OCI-LY7 (cell line): ENCODE measurements at regions not wholly inside any gene's neighbourhood (a gene's known extent, or its start where the extent isn't known, plus 50 kb on each side); places are given as distances from the start of the nearest gene placed in this dataset.

ENCODE experiments used
- BruUV-seq: library from RNA; stranded (reverse); fragments of 400-500 nt; replicated peaks from 2 replicates; lab custom pipeline; 2021; lab: Mats Ljungman, UMichigan
- CTCF ChIA-PET: fragments of 300-600 bp; sonication (Branson Sonifier 250); formaldehyde crosslinking; loops from one replicate; lab custom pipeline; 2022; ENCODE audit warnings: antibody characterized with exemption; ENCODE audit not compliant: unreplicated experiment; lab: Charles Lee
- POLR2A ChIA-PET: fragments of 300-600 bp; sonication (Branson Sonifier 250); formaldehyde crosslinking; loops from one replicate; lab custom pipeline; 2022; ENCODE audit warnings: antibody characterized with exemption; lab: Charles Lee
- DNase-seq: peaks from one replicate; pipeline ENCODE4 v3.0.0-alpha.2; 2015; ENCODE audit warnings: low spot score
- H2AFZ ChIP-seq: fragments of 200-600 bp; sonication (generic), shearing (Covaris generic); 2 replicates; pipeline ENCODE4 v1.6.1; 2014; ENCODE audit warnings: mild to moderate bottlenecking, antibody characterized with exemption, low read length, moderate library complexity
- H3K27ac ChIP-seq: fragments of 200-600 bp; sonication (generic); 2 replicates; pipeline ENCODE4 v1.5.1; 2014; ENCODE audit warnings: mixed run types, low read depth, mild to moderate bottlenecking, moderate library complexity, low read length, inconsistent platforms; ENCODE audit not compliant: poor library complexity, severe bottlenecking
- H3K36me3 ChIP-seq: fragments of 200-600 bp; sonication (generic); 2 replicates; pipeline ENCODE4 v1.6.1; 2014; ENCODE audit warnings: mild to moderate bottlenecking, antibody characterized with exemption, low read length, moderate library complexity, mixed read lengths; ENCODE audit not compliant: insufficient read depth
- H3K4me1 ChIP-seq: fragments of 200-600 bp; sonication (generic); 2 replicates; pipeline ENCODE4 v1.5.1; 2014; ENCODE audit warnings: mild to moderate bottlenecking, low read length; ENCODE audit not compliant: insufficient read depth, poor library complexity, severe bottlenecking
- H3K4me2 ChIP-seq: fragments of 200-600 bp; sonication (generic); 2 replicates; pipeline ENCODE4 v1.6.1; 2014; ENCODE audit warnings: mild to moderate bottlenecking, low read length
- H3K4me3 ChIP-seq: fragments of 200-600 bp; sonication (generic); 2 replicates; pipeline ENCODE4 v1.5.1; 2014; ENCODE audit warnings: mild to moderate bottlenecking, low read depth, low read length; ENCODE audit not compliant: poor library complexity, severe bottlenecking
- H3K79me2 ChIP-seq: fragments of 200-600 bp; sonication (generic); 2 replicates; pipeline ENCODE4 v1.6.1; 2016; ENCODE audit warnings: low read depth, mild to moderate bottlenecking, low read length, moderate library complexity, mixed read lengths; ENCODE audit not compliant: insufficient read depth
- H3K9me2 ChIP-seq: fragments of 200-600 bp; sonication (generic); 2 replicates; pipeline ENCODE4 v1.6.1; 2016; ENCODE audit warnings: mild to moderate bottlenecking, low read length, mixed read lengths; ENCODE audit not compliant: insufficient read depth
- H3K9me3 ChIP-seq: fragments of 200-600 bp; sonication (generic); 2 replicates; pipeline ENCODE4 v1.6.1; 2014; ENCODE audit warnings: mild to moderate bottlenecking, mixed run types, low read length, mixed read lengths
- H4K20me1 ChIP-seq: fragments of 200-600 bp; sonication (generic); 2 replicates; pipeline ENCODE4 v1.6.1; 2014; ENCODE audit warnings: mild to moderate bottlenecking, antibody characterized with exemption, low read length, moderate library complexity, mixed read lengths; ENCODE audit not compliant: insufficient read depth
- CTCF ChIP-seq: fragments of 200-600 bp; sonication (generic); conservative IDR thresholded peaks from 2 replicates; pipeline ENCODE4 v1.5.1; 2014; ENCODE audit warnings: mild to moderate bottlenecking, antibody characterized with exemption, low read length, moderate library complexity, mixed read lengths
- EZH2phosphoT487 ChIP-seq: fragments of 200-600 bp; sonication (generic); IDR thresholded peaks from 2 replicates; pipeline ENCODE4 v1.6.1; 2018; ENCODE audit warnings: low read depth, borderline replicate concordance, mild to moderate bottlenecking, mixed run types, antibody characterized with exemption, low read length, moderate library complexity, mixed read lengths
- intact Hi-C: fragments of 100-400 bp; cut with micrococcal nuclease; formaldehyde crosslinking; loops from one replicate; pipeline ENCODE4 v1.10.0; 2022; ENCODE audit not compliant: unreplicated experiment

- intact Hi-C loops, result no loop called here
- ChIA-PET POLR2A (interaction anchor here (0.6 kb wide), 1 partner anchor 1028 kb away, joined by 7 read pairs; no protein-coding TSS in a partner anchor), CTCF (no interaction called here)
- Histone ChIP-seq H3K4me1 (no peaks in the 10 kb centered on the region), H2AFZ (no peak overlapping the region), H3K4me3 (no peak overlapping the region), H3K79me2 (no peaks in the 10 kb centered on the region), H4K20me1 (no peaks in the 10 kb centered on the region), H3K9me2 (no peaks in the 10 kb centered on the region), H3K36me3 (no peaks in the 10 kb centered on the region), H3K4me2 (no peak overlapping the region), H3K27ac (no peak overlapping the region), H3K9me3 (no peaks in the 10 kb centered on the region)
- no peak for DNase-seq
- TF ChIP-seq CTCF (no peak), EZH2phosphoT487 (no peak)
- BruUV-seq, result no TSS peak
Observed at GRCh38 chr9:108525186-108525585, 330.6 kb downstream of the ACTL7B start.

- TF ChIP-seq CTCF (no peak), EZH2phosphoT487 (no peak)
- Histone ChIP-seq H3K9me2 (no peaks in the 10 kb centered on the region), H3K9me3 (no peaks in the 10 kb centered on the region), H3K27ac (no peak overlapping the region), H3K4me3 (no peak overlapping the region), H2AFZ (no peak overlapping the region), H3K79me2 (no peaks in the 10 kb centered on the region), H3K36me3 (no peaks in the 10 kb centered on the region), H4K20me1 (no peaks in the 10 kb centered on the region), H3K4me1 (no peaks in the 10 kb centered on the region), H3K4me2 (no peak overlapping the region)
- BruUV-seq, result no TSS peak
- ChIA-PET POLR2A (no interaction called here), CTCF (no interaction called here)
- no peak for DNase-seq
- intact Hi-C loops, result no loop called here
Observed at GRCh38 chr9:108521063-108521590, 334.7 kb downstream of the ACTL7B start.

GRCh38 chr9:108519437-108519836 lies 336.3 kb downstream of the ACTL7B start:
- CTCF ChIA-PET, result no interaction called here
- no peaks in the 10 kb centered on the region for H3K36me3 ChIP-seq
- no peaks in the 10 kb centered on the region for H3K4me1 ChIP-seq
- no peak overlapping the region for H3K27ac ChIP-seq
- no peak for TF ChIP-seq EZH2phosphoT487
- no peak for TF ChIP-seq CTCF
- no peak for DNase-seq
- POLR2A ChIA-PET, result no interaction called here
- H3K4me2 ChIP-seq, result no peak overlapping the region
- no peak overlapping the region for H2AFZ ChIP-seq
- no peaks in the 10 kb centered on the region for H4K20me1 ChIP-seq
- H3K9me3 ChIP-seq, result no peaks in the 10 kb centered on the region
- intact Hi-C loops, result no loop called here
- no peak overlapping the region for H3K4me3 ChIP-seq
- no peaks in the 10 kb centered on the region for H3K79me2 ChIP-seq
- H3K9me2 ChIP-seq, result no peaks in the 10 kb centered on the region
- BruUV-seq, result no TSS peak
